Activated T-cell treated with anti-CD3 and anti-CD28 coated beads, Interleukin-2, amount 50 U/mL, for 4 hours (primary cell): ENCODE measurements at regions not wholly inside any gene's neighbourhood (a gene's known extent, or its start where the extent isn't known, plus 50 kb on each side); places are given as distances from the start of the nearest gene placed in this dataset.
"Not testable (repeated sequence)": the region's sequence is repeated elsewhere in the genome, so short reads cannot be mapped to it uniquely, and the experiment has no call there.

ENCODE experiments used
- ATAC-seq, 2 donors: fragments of 200-7000 bp; cut with Tn5 transposase; one replicate each; pipeline ENCODE4 v1.10.0; 2021
- DNase-seq: peaks from one replicate; pipeline ENCODE4 v3.0.0-alpha.2; 2020
- H3K27me3 Mint-ChIP-seq: one replicate; pipeline ENCODE4 v1.8.0; 2021; ENCODE audit warnings: low read depth, mixed read lengths
- H3K36me3 Mint-ChIP-seq: one replicate; pipeline ENCODE4 v1.8.0; 2022; ENCODE audit warnings: mixed read lengths; ENCODE audit not compliant: insufficient read depth
- H3K4me1 Mint-ChIP-seq: one replicate; pipeline ENCODE4 v1.8.0; 2021; ENCODE audit warnings: low read depth, mixed read lengths
- H3K4me3 Mint-ChIP-seq: one replicate; pipeline ENCODE4 v1.8.0; 2021; ENCODE audit warnings: mild to moderate bottlenecking, moderate library complexity, mixed read lengths
- H3K9me3 Mint-ChIP-seq: one replicate; pipeline ENCODE4 v1.8.0; 2021; ENCODE audit warnings: mixed read lengths

- H3K4me1 Mint-ChIP-seq = no peaks in the 10 kb centered on the region
- H3K36me3 Mint-ChIP-seq = no peaks in the 10 kb centered on the region
- ATAC-seq (no peak), DNase-seq (no peak)
- H3K9me3 Mint-ChIP-seq = peaks cover 4% of the 10 kb centered on the region
- no peaks in the 10 kb centered on the region for H3K27me3 Mint-ChIP-seq
- no peak overlapping the region for H3K4me3 Mint-ChIP-seq
Observed at GRCh38 chr10:81570349-81570748, 304.6 kb upstream of the NRG3 start.

GRCh38 chr10:81570878-81571794 lies 303.9 kb upstream of the NRG3 start:
- H3K36me3 Mint-ChIP-seq = no peaks in the 10 kb centered on the region
- H3K4me1 Mint-ChIP-seq = no peaks in the 10 kb centered on the region
- H3K4me3 Mint-ChIP-seq = no peak overlapping the region
- H3K9me3 Mint-ChIP-seq = peaks cover 4% of the 10 kb centered on the region
- H3K27me3 Mint-ChIP-seq = no peaks in the 10 kb centered on the region
- ATAC-seq (peak in 1 of 2 donors; percentile 18), DNase-seq (no peak)

- peaks cover 4% of the 10 kb centered on the region for H3K9me3 Mint-ChIP-seq
- DNase-seq (no peak), ATAC-seq (no peak)
- no peaks in the 10 kb centered on the region for H3K36me3 Mint-ChIP-seq
- H3K4me3 Mint-ChIP-seq = no peak overlapping the region
- no peaks in the 10 kb centered on the region for H3K27me3 Mint-ChIP-seq
- no peaks in the 10 kb centered on the region for H3K4me1 Mint-ChIP-seq
Observed at GRCh38 chr10:81575036-81575435, 300.0 kb upstream of the NRG3 start.

- no peak for DNase-seq
- no peak overlapping the region for H3K4me3 Mint-ChIP-seq
- no peak for ATAC-seq
Observed at GRCh38 chr10:81576336-81576735, 298.7 kb upstream of the NRG3 start.

GRCh38 chr10:81594991-81595390 lies 280.0 kb upstream of the NRG3 start:
- no peak overlapping the region for H3K4me3 Mint-ChIP-seq
- DNase-seq (no peak), ATAC-seq (no peak)
- H3K36me3 Mint-ChIP-seq = no peaks in the 10 kb centered on the region
- H3K4me1 Mint-ChIP-seq = no peaks in the 10 kb centered on the region
- no peaks in the 10 kb centered on the region for H3K27me3 Mint-ChIP-seq
- H3K9me3 Mint-ChIP-seq = peaks cover 27% of the 10 kb centered on the region

More at GRCh38 chr10:81576336-81576735, 298.7 kb upstream of the NRG3 start:
- H3K4me1 Mint-ChIP-seq = no peaks in the 10 kb centered on the region
- no peaks in the 10 kb centered on the region for H3K36me3 Mint-ChIP-seq
- peaks cover 4% of the 10 kb centered on the region for H3K9me3 Mint-ChIP-seq
- H3K27me3 Mint-ChIP-seq = no peaks in the 10 kb centered on the region

- Mint-ChIP-seq H3K27me3 (no peaks in the 10 kb centered on the region), H3K9me3 (peaks cover 15% of the 10 kb centered on the region), H3K36me3 (no peaks in the 10 kb centered on the region), H3K4me1 (no peaks in the 10 kb centered on the region), H3K4me3 (no peak overlapping the region)
- no peak for ATAC-seq
- no peak for DNase-seq
Observed at GRCh38 chr10:81600185-81600584, 274.8 kb upstream of the NRG3 start.

GRCh38 chr10:81603106-81603620 lies 271.8 kb upstream of the NRG3 start:
- Mint-ChIP-seq H3K27me3 (no peaks in the 10 kb centered on the region), H3K9me3 (peaks cover 15% of the 10 kb centered on the region), H3K36me3 (no peaks in the 10 kb centered on the region), H3K4me1 (no peaks in the 10 kb centered on the region), H3K4me3 (no peak overlapping the region)
- ATAC-seq (no peak), DNase-seq (no peak)

- H3K4me3 Mint-ChIP-seq, ATAC-seq, DNase-seq, H3K4me1 Mint-ChIP-seq, H3K27me3 Mint-ChIP-seq, H3K36me3 Mint-ChIP-seq: not testable (repeated sequence)
- H3K9me3 Mint-ChIP-seq = peaks cover 15% of the 10 kb centered on the region
Observed at GRCh38 chr10:81644485-81644884, 230.5 kb upstream of the NRG3 start.

GRCh38 chr10:81655986-81656385 lies 219.0 kb upstream of the NRG3 start:
- DNase-seq = no peak
- Mint-ChIP-seq H3K4me3 (no peak overlapping the region), H3K9me3 (peaks cover 13% of the 10 kb centered on the region), H3K27me3 (no peaks in the 10 kb centered on the region), H3K4me1 (no peaks in the 10 kb centered on the region), H3K36me3 (no peaks in the 10 kb centered on the region)
- ATAC-seq = no peak

- DNase-seq = no peak
- no peaks in the 10 kb centered on the region for H3K9me3 Mint-ChIP-seq
- no peaks in the 10 kb centered on the region for H3K4me1 Mint-ChIP-seq
- H3K27me3 Mint-ChIP-seq = no peaks in the 10 kb centered on the region
- H3K36me3 Mint-ChIP-seq = no peaks in the 10 kb centered on the region
- no peak for ATAC-seq
- no peak overlapping the region for H3K4me3 Mint-ChIP-seq
Observed at GRCh38 chr10:81662837-81663236, 212.2 kb upstream of the NRG3 start.

GRCh38 chr10:81664800-81665199 lies 210.2 kb upstream of the NRG3 start:
- H3K4me1 Mint-ChIP-seq, H3K4me3 Mint-ChIP-seq, H3K36me3 Mint-ChIP-seq, DNase-seq, ATAC-seq, H3K9me3 Mint-ChIP-seq, H3K27me3 Mint-ChIP-seq: not testable (repeated sequence)

- no peak for ATAC-seq
- Mint-ChIP-seq H3K9me3 (peaks cover 5% of the 10 kb centered on the region), H3K27me3 (no peaks in the 10 kb centered on the region), H3K4me1 (no peaks in the 10 kb centered on the region), H3K4me3 (no peak overlapping the region), H3K36me3 (no peaks in the 10 kb centered on the region)
- DNase-seq = no peak
Observed at GRCh38 chr10:81674941-81675340, 200.1 kb upstream of the NRG3 start.

GRCh38 chr10:81679291-81679690 lies 195.7 kb upstream of the NRG3 start:
- no peaks in the 10 kb centered on the region for H3K36me3 Mint-ChIP-seq
- H3K9me3 Mint-ChIP-seq = no peaks in the 10 kb centered on the region
- no peak overlapping the region for H3K4me3 Mint-ChIP-seq
- no peaks in the 10 kb centered on the region for H3K27me3 Mint-ChIP-seq
- no peak for DNase-seq
- ATAC-seq = no peak
- no peaks in the 10 kb centered on the region for H3K4me1 Mint-ChIP-seq

GRCh38 chr10:81680359-81680758 lies 194.6 kb upstream of the NRG3 start:
- H3K36me3 Mint-ChIP-seq = no peaks in the 10 kb centered on the region

GRCh38 chr10:81688459-81688858 lies 186.5 kb upstream of the NRG3 start:
- Mint-ChIP-seq H3K27me3 (no peaks in the 10 kb centered on the region), H3K9me3 (peaks cover 3% of the 10 kb centered on the region), H3K36me3 (no peaks in the 10 kb centered on the region), H3K4me3 (no peak overlapping the region), H3K4me1 (no peaks in the 10 kb centered on the region)
- DNase-seq = no peak
- ATAC-seq = no peak

More at GRCh38 chr10:81680359-81680758, 194.6 kb upstream of the NRG3 start:
- Mint-ChIP-seq H3K4me3 (no peak overlapping the region), H3K9me3 (no peaks in the 10 kb centered on the region), H3K4me1 (no peaks in the 10 kb centered on the region), H3K27me3 (no peaks in the 10 kb centered on the region)
- no peak for DNase-seq
- no peak for ATAC-seq
